Suprapubic skin (tissue), 4 donors: ENCODE measurements at regions not wholly inside any gene's neighbourhood (a gene's known extent, or its start where the extent isn't known, plus 50 kb on each side); places are given as distances from the start of the nearest gene placed in this dataset.

ENCODE experiments used
- POLR2A ChIP-seq, 2 donors: fragments of 450-650 bp; IDR thresholded peaks; one replicate each; pipeline ENCODE4 v1.6.1; 2017; ENCODE audit warnings: antibody characterized with exemption in 2 of 2, mild to moderate bottlenecking in 2 of 2, moderate library complexity in 2 of 2
- POLR2AphosphoS5 ChIP-seq, 3 donors: sonication (generic); formaldehyde crosslinking; IDR thresholded peaks; one replicate each; pipeline ENCODE4 v1.6.1; 2017; ENCODE audit warnings: antibody characterized with exemption in 3 of 3
- TF ChIP-seq, protein P1 (sequence below), 2 donors: fragments of 200-600 bp in 1 of 2; fragments of 450-650 bp in 1 of 2; sonication (generic) in 1 of 2; IDR thresholded peaks; one replicate each; pipeline ENCODE4 v1.5.1; 2016 to 2019; ENCODE audit warnings: antibody characterized with exemption in 2 of 2, mild to moderate bottlenecking in 1 of 2, moderate library complexity in 1 of 2

GRCh38 chr6:16020259-16020658 lies 108.6 kb upstream of the MYLIP start:
- TF ChIP-seq, protein P1, sequence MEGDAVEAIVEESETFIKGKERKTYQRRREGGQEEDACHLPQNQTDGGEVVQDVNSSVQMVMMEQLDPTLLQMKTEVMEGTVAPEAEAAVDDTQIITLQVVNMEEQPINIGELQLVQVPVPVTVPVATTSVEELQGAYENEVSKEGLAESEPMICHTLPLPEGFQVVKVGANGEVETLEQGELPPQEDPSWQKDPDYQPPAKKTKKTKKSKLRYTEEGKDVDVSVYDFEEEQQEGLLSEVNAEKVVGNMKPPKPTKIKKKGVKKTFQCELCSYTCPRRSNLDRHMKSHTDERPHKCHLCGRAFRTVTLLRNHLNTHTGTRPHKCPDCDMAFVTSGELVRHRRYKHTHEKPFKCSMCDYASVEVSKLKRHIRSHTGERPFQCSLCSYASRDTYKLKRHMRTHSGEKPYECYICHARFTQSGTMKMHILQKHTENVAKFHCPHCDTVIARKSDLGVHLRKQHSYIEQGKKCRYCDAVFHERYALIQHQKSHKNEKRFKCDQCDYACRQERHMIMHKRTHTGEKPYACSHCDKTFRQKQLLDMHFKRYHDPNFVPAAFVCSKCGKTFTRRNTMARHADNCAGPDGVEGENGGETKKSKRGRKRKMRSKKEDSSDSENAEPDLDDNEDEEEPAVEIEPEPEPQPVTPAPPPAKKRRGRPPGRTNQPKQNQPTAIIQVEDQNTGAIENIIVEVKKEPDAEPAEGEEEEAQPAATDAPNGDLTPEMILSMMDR (IDR thresholded peaks at IDR 0.05): no peak
- no peak for TF ChIP-seq POLR2A (IDR thresholded peaks at IDR 0.05)
- TF ChIP-seq POLR2AphosphoS5 (IDR thresholded peaks at IDR 0.05): no peak
